Upper lobe of left lung (tissue), 6 donors: ENCODE measurements at regions not wholly inside any gene's neighbourhood (a gene's known extent, or its start where the extent isn't known, plus 50 kb on each side); places are given as distances from the start of the nearest gene placed in this dataset.

Source experiments
- ATAC-seq, 2 donors: fragments of 200-7000 bp; cut with Tn5 transposase; one replicate each; pipeline ENCODE4 v1.9.1; 2022; ENCODE audit warnings: mild to moderate bottlenecking in 2 of 2, moderate library complexity in 2 of 2; ENCODE audit not compliant: low FRiP score in 2 of 2
- DNase-seq, 2 donors: peaks; one replicate each; pipeline ENCODE4 v3.0.0-alpha.2; 2019 to 2020
- H3K27ac ChIP-seq, 4 donors: fragments of 200-600 bp; sonication (generic); one replicate each; pipeline ENCODE4 v1.5.1; 2016 to 2019
- H3K27me3 ChIP-seq, 4 donors: fragments of 200-600 bp; sonication (generic); one replicate each; pipeline ENCODE4 v1.5.1; 2017 to 2019
- H3K36me3 ChIP-seq, 4 donors: fragments of 200-600 bp; sonication (generic); one replicate each; pipeline ENCODE4 v1.5.1; 2016 to 2019
- H3K4me1 ChIP-seq, 4 donors: fragments of 200-600 bp; sonication (generic); one replicate each; pipeline ENCODE4 v1.5.1; 2018 to 2019
- H3K4me3 ChIP-seq, 4 donors: fragments of 200-600 bp; sonication (generic); one replicate each; pipeline ENCODE4 v1.5.1; 2017 to 2019; ENCODE audit warnings: mild to moderate bottlenecking in 2 of 4, moderate library complexity in 1 of 4
- H3K9me3 ChIP-seq, 4 donors: fragments of 200-600 bp; sonication (generic); one replicate each; pipeline ENCODE4 v1.5.1; 2018 to 2019
- EP300 ChIP-seq, 4 donors: sonication (generic); formaldehyde crosslinking; IDR thresholded peaks; one replicate each; pipeline ENCODE4 v1.5.1; 2017; ENCODE audit warnings: antibody characterized with exemption in 4 of 4, control low read depth in 2 of 4
- POLR2A ChIP-seq, 4 donors: fragments of 450-650 bp; IDR thresholded peaks; one replicate each; pipeline ENCODE4 v1.5.1; 2016 to 2017; ENCODE audit warnings: antibody characterized with exemption in 4 of 4, mild to moderate bottlenecking in 2 of 4
- POLR2AphosphoS5 ChIP-seq, 2 donors: sonication (generic); formaldehyde crosslinking; IDR thresholded peaks; one replicate each; pipeline ENCODE4 v1.5.1; 2017; ENCODE audit warnings: antibody characterized with exemption in 2 of 2
- WGBS, 2 donors: methylation state at CpG; one replicate each; pipeline ENCODE4 v1.1.5; 2017 to 2018; 5-methylcytosine and 5-hydroxymethylcytosine counted together
- TF ChIP-seq, protein P1 (sequence below), 6 experiments: fragments of 450-650 bp in 4 of 6; fragments of 200-600 bp in 2 of 6; sonication (generic) in 2 of 6; IDR thresholded peaks; one replicate each; pipeline ENCODE4 v1.5.1; 2016 to 2019; ENCODE audit warnings: antibody characterized with exemption in 6 of 6
- donor health status: DM: no; HTN: no; CAD: no; lungs with moderate emphysema.
- donor health status: DM: no; HTN: yes; CAD: no; lungs with severe emphysema.

DNA sequence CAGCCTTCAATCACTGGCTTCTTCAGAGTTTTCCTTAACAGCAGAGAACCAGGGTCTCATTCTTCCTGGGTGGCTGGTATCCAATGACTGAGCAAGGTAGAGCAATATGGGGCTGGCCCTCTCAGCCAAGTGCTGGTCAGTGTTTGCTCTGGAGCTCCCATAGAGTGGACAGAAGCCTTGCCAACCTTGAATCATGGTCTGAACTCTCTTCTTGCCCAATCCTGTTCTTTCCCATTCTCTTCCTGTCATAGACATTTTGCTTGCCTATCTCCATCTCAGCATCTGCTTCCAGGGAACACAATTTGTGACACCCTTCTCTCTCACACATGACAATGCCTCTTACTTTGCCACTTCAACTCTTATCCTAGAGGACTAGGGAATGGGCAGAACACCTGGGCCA, 245.6 kb upstream of the PEX5L start:
- DNase-seq: no peak
- Histone ChIP-seq H3K36me3 (no peaks in the 10 kb centered on the region), H3K27ac (no peak overlapping the region), H3K4me3 (no peak overlapping the region), H3K9me3 (no peaks in the 10 kb centered on the region), H3K27me3 (no peaks in the 10 kb centered on the region), H3K4me1 (no peaks in the 10 kb centered on the region)
- ATAC-seq: no peak
- TF ChIP-seq POLR2A (IDR thresholded peaks at IDR 0.05): no peak
- TF ChIP-seq EP300 (IDR thresholded peaks at IDR 0.05): no peak
- no peak for TF ChIP-seq POLR2AphosphoS5 (IDR thresholded peaks at IDR 0.05)
- TF ChIP-seq, protein P1, sequence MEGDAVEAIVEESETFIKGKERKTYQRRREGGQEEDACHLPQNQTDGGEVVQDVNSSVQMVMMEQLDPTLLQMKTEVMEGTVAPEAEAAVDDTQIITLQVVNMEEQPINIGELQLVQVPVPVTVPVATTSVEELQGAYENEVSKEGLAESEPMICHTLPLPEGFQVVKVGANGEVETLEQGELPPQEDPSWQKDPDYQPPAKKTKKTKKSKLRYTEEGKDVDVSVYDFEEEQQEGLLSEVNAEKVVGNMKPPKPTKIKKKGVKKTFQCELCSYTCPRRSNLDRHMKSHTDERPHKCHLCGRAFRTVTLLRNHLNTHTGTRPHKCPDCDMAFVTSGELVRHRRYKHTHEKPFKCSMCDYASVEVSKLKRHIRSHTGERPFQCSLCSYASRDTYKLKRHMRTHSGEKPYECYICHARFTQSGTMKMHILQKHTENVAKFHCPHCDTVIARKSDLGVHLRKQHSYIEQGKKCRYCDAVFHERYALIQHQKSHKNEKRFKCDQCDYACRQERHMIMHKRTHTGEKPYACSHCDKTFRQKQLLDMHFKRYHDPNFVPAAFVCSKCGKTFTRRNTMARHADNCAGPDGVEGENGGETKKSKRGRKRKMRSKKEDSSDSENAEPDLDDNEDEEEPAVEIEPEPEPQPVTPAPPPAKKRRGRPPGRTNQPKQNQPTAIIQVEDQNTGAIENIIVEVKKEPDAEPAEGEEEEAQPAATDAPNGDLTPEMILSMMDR (IDR thresholded peaks at IDR 0.05): no peak

DNA sequence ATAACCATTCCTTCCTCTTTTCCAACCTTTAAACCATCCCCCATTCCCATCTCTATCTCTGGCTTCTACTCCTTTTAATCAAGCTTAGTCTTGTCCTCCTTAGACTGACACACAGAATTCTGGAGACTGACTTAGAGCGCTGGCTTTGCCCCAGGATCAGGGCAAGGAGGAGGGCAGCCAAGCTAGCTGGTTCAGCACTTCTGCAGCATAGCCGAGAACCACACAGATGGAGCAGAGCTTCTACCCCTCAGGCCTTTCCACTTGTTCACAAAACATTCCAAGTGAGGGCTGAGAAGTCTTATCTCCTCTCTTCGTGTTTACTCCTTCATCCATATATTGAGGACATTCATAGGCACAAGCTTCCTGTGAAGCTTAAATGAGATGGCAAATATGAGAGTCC, 246.5 kb upstream of the PEX5L start:
- H3K9me3 ChIP-seq: no peaks in the 10 kb centered on the region
- TF ChIP-seq POLR2A (IDR thresholded peaks at IDR 0.05) (no peak), EP300 (IDR thresholded peaks at IDR 0.05) (no peak), POLR2AphosphoS5 (IDR thresholded peaks at IDR 0.05) (no peak)
- TF ChIP-seq, protein P1 (IDR thresholded peaks at IDR 0.05): no peak
- H3K27ac ChIP-seq: no peak overlapping the region
- WGBS, 2 donors: 67% methylated on average over 3 of the region's 3 CpGs
- H3K4me1 ChIP-seq: no peaks in the 10 kb centered on the region
- no peak for ATAC-seq
- H3K4me3 ChIP-seq: no peak overlapping the region
- no peaks in the 10 kb centered on the region for H3K36me3 ChIP-seq
- DNase-seq: no peak
- H3K27me3 ChIP-seq: no peaks in the 10 kb centered on the region

DNA sequence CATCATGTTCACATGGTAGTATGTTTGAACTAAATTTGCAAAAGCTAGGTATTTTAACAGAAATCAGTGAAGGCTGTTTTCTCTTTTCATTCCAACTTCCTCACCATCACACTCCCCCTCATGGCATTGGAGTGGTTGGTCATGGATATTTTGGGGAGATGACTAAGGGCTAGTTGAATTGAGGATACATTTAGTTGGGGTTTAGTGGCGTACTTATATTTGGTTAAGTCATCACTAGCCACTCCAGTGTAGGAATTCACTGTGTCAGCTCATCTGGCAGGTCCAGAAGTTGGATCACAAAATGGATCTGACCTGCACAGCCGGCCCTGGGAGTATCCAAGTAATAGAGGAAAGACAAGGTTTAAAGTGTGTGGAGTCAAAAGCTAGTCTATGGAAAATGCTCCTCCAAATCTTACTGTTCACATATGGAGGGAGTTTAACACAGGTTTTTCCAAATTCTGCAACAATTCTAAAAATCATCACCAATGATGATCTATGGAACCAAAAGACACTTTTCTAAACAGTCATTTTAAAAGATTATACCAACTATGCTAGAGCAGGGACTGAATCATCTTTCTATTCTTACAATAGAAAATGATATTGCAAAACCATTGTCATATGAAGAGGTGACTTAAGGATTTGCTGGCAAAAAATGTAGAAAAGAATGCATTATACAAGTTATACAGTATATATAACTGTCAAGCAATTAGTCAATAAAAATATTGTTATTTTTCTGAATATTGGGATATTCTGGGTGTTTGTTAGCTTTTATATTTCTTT, 247.8 kb upstream of the PEX5L start:
- ATAC-seq (no peak), DNase-seq (no peak)
- Histone ChIP-seq H3K36me3 (no peaks in the 10 kb centered on the region), H3K27ac (no peak overlapping the region), H3K4me1 (no peaks in the 10 kb centered on the region), H3K27me3 (no peaks in the 10 kb centered on the region), H3K4me3 (no peak overlapping the region), H3K9me3 (no peaks in the 10 kb centered on the region)
- TF ChIP-seq, protein P1 (IDR thresholded peaks at IDR 0.05): no peak
- TF ChIP-seq POLR2AphosphoS5 (IDR thresholded peaks at IDR 0.05) (no peak), EP300 (IDR thresholded peaks at IDR 0.05) (no peak), POLR2A (IDR thresholded peaks at IDR 0.05) (no peak)
- 82 to 84% methylated on average over 2 of the region's 2 CpGs for WGBS, 2 donors

DNA sequence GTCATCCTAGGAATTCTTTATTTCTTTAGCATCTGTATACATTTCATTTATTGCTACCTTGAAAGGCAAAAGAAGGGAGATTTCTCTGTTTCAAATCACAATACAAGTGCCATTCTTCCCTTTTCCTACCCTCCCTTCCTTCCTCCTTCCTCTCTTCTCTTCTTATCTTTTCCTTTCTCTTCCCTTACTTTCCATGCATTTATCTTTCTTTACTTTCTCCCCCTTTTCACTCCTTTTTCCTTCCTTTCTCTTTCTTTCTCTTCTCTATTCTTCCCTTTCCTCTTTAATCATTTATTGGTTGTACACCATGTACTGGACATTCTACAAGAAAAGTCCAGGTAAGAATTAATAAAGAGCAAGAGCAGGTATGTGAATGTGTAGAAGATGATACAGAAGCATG, 251.0 kb upstream of the PEX5L start:
- Histone ChIP-seq H3K4me1 (no peaks in the 10 kb centered on the region), H3K36me3 (no peaks in the 10 kb centered on the region), H3K27me3 (no peaks in the 10 kb centered on the region), H3K9me3 (no peaks in the 10 kb centered on the region), H3K27ac (no peak overlapping the region), H3K4me3 (no peak overlapping the region)
- ATAC-seq (no peak), DNase-seq (no peak)
- no peak for TF ChIP-seq EP300 (IDR thresholded peaks at IDR 0.05)
- TF ChIP-seq, protein P1 (IDR thresholded peaks at IDR 0.05): no peak
- TF ChIP-seq POLR2A (IDR thresholded peaks at IDR 0.05): no peak
- TF ChIP-seq POLR2AphosphoS5 (IDR thresholded peaks at IDR 0.05): no peak

DNA sequence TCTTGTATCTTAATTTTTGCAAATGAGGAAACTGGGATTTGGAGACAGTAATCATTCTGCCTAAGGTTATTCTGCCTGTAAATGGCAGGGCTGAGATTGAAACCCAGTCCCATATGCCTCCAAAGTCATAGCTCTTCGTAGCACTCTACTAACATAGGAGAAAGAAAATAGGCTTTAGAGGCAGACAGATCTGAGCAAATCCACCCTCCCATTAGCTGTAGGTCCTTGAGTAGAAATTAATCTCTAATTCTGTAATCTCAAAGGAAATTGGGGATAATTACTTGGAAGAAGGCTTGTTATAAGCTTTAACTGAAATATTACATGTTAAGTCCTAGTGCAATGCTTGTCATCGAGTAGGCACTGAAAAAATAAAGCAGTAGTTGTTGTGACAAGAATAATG, 252.1 kb upstream of the PEX5L start:
- no peak overlapping the region for H3K4me3 ChIP-seq
- TF ChIP-seq POLR2A (IDR thresholded peaks at IDR 0.05) (no peak), POLR2AphosphoS5 (IDR thresholded peaks at IDR 0.05) (no peak), EP300 (IDR thresholded peaks at IDR 0.05) (no peak)
- TF ChIP-seq, protein P1 (IDR thresholded peaks at IDR 0.05): no peak
- H3K9me3 ChIP-seq: no peaks in the 10 kb centered on the region
- H3K4me1 ChIP-seq: no peaks in the 10 kb centered on the region
- H3K27ac ChIP-seq: no peak overlapping the region
- ATAC-seq (no peak), DNase-seq (no peak)
- 66 to 74% methylated on average over 2 of the region's 2 CpGs for WGBS, 2 donors
- H3K36me3 ChIP-seq: no peaks in the 10 kb centered on the region
- no peaks in the 10 kb centered on the region for H3K27me3 ChIP-seq
